HepG2 (cell line): ENCODE measurements at regions not wholly inside any gene's neighbourhood (a gene's known extent, or its start where the extent isn't known, plus 50 kb on each side); places are given as distances from the start of the nearest gene placed in this dataset.

Experiments
- ATAC-seq: fragments of 200-7000 bp; cut with Tn5 transposase; 3 replicates; pipeline ENCODE4 v1.9.1; 2020; ENCODE audit warnings: mild to moderate bottlenecking, moderate library complexity
- BruUV-seq: library from RNA; stranded (reverse); fragments of 400-500 nt; replicated peaks from 2 replicates; lab custom pipeline; 2021; lab: Mats Ljungman, UMichigan
- CTCF ChIA-PET: fragments of 300-600 bp; formaldehyde crosslinking; extraction: SDS; loops from one replicate; lab custom pipeline; 2021; ENCODE audit warnings: low total read pairs, inconsistent platforms, low intra/inter-chr PET ratio; lab: Yijun Ruan, JAX
- POLR2A ChIA-PET: fragments of 350-600 bp; sonication (Branson Sonifier 250); formaldehyde crosslinking; loops from one replicate; lab custom pipeline; 2020; ENCODE audit warnings: antibody characterized with exemption, inconsistent platforms; lab: Yijun Ruan, JAX
- DNase-seq: peaks from one replicate; pipeline ENCODE4 v3.0.0-alpha.2; 2015; ENCODE audit warnings: low spot score
- FAIRE-seq: peaks from 3 replicates; lab custom pipeline; 2011; peaks lifted over from hg19 to GRCh38; lab: Jason Lieb, UNC
- H2AFZ ChIP-seq: one replicate; pipeline ENCODE4 v1.6.1; 2011; ENCODE audit warnings: low read length, inconsistent platforms
- H3K27ac ChIP-seq: fragments of 300-600 bp; 3 replicates; pipeline ENCODE4 v1.8.0; 2011; ENCODE audit warnings: mixed run types, mild to moderate bottlenecking, mixed read lengths, low read length, inconsistent platforms; ENCODE audit not compliant: insufficient read depth; ENCODE audit errors: extremely low read length
- H3K27me3 ChIP-seq, 2 experiments: fragments of 200-600 bp in 1 of 2; 2 replicates in 1 of 2; 3 replicates in 1 of 2; pipeline versions ENCODE4 v1.6.0 to v1.8.0; 2011; ENCODE audit warnings: low read length in 2 of 2, mild to moderate bottlenecking in 2 of 2, moderate library complexity in 2 of 2, inconsistent platforms in 1 of 2; ENCODE audit not compliant: insufficient read depth in 2 of 2, control insufficient read depth in 1 of 2
- H3K36me3 ChIP-seq, 2 experiments: fragments of 200-600 bp in 1 of 2; replicated peaks in 1 of 2; 2 replicates in 1 of 2; 3 replicates in 1 of 2; pipeline versions ENCODE4 v1.5.1 to v1.8.0; 2011; ENCODE audit warnings: low read length in 2 of 2, inconsistent platforms in 1 of 2; ENCODE audit not compliant: insufficient read depth in 2 of 2, control insufficient read depth in 1 of 2
- H3K4me1 ChIP-seq: 2 replicates; pipeline ENCODE4 v1.5.1; 2012; ENCODE audit warnings: low read length, inconsistent platforms; ENCODE audit not compliant: insufficient read depth
- H3K4me2 ChIP-seq: 2 replicates; pipeline ENCODE4 v1.6.0; 2011; ENCODE audit warnings: low read depth, low read length, inconsistent platforms
- H3K4me3 ChIP-seq, 3 experiments: fragments of 200-600 bp in 1 of 3; sonication (generic), shearing (Covaris generic) in 1 of 3; replicated peaks in 1 of 3; 2 replicates each; pipeline ENCODE4 v1.5.1; 2011 to 2016; ENCODE audit warnings: low read length in 3 of 3, inconsistent platforms in 2 of 3, low read depth in 2 of 3, mild to moderate bottlenecking in 2 of 3, control low read depth in 1 of 3, mixed read lengths in 1 of 3; ENCODE audit not compliant: insufficient read depth in 1 of 3
- H3K79me2 ChIP-seq: one replicate; pipeline ENCODE4 v1.6.1; 2011; ENCODE audit warnings: low read length, inconsistent platforms; ENCODE audit not compliant: insufficient read depth
- H3K9ac ChIP-seq: 2 replicates; pipeline ENCODE4 v1.6.0; 2011; ENCODE audit warnings: mild to moderate bottlenecking, low read depth, low read length, inconsistent platforms; ENCODE audit not compliant: insufficient read depth
- H3K9me3 ChIP-seq: 2 replicates; pipeline ENCODE4 v1.5.1; 2012; ENCODE audit warnings: mild to moderate bottlenecking, low read length
- H4K20me1 ChIP-seq: 2 replicates; pipeline ENCODE4 v1.6.0; 2011; ENCODE audit warnings: inconsistent platforms, mild to moderate bottlenecking, low read length, moderate library complexity; ENCODE audit not compliant: insufficient read depth
- CENPX ChIP-seq: sonication (generic); formaldehyde crosslinking; IDR thresholded peaks from 2 replicates; pipeline ENCODE4 v1.9.0; 2021; ENCODE audit warnings: mild to moderate bottlenecking, missing genetic modification reagents, moderate library complexity
- FIP1L1 ChIP-seq: fragments of 200-400 bp; formaldehyde crosslinking; IDR thresholded peaks from 2 replicates; pipeline ENCODE4 v1.6.1; 2018; ENCODE audit warnings: low read depth, mild to moderate bottlenecking, low read length, moderate library complexity, borderline replicate concordance; ENCODE audit not compliant: insufficient read depth
- HDAC6 ChIP-seq: fragments of 200-600 bp; sonication (generic); IDR thresholded peaks from 2 replicates; pipeline ENCODE4 v1.7.0; 2017; ENCODE audit warnings: mild to moderate bottlenecking, antibody characterized with exemption, low read length, low read depth
- NCOA2 ChIP-seq: sonication (generic); formaldehyde crosslinking; IDR thresholded peaks from 2 replicates; pipeline ENCODE4 v1.8.0; 2022; ENCODE audit warnings: inconsistent platforms
- SAFB2 ChIP-seq: sonication (generic); formaldehyde crosslinking; IDR thresholded peaks from 2 replicates; pipeline ENCODE4 v1.5.1; 2020; ENCODE audit warnings: missing genetic modification reagents, low read depth, mild to moderate bottlenecking, borderline replicate concordance
- SPEN ChIP-seq: sonication (generic); formaldehyde crosslinking; IDR thresholded peaks from 2 replicates; pipeline ENCODE4 v1.5.1; 2020; ENCODE audit warnings: low read depth, mild to moderate bottlenecking, missing genetic modification reagents
- SRF ChIP-seq: IDR thresholded peaks from 2 replicates; pipeline ENCODE4 v1.6.1; 2011; ENCODE audit warnings: mild to moderate bottlenecking, low read depth, low read length, moderate library complexity
- ZKSCAN8 ChIP-seq: IDR thresholded peaks from 2 replicates; pipeline ENCODE4 v1.6.1; 2016; ENCODE audit warnings: borderline replicate concordance, missing genetic modification reagents, missing compliant biosample characterization
- ZNF280D ChIP-seq: sonication (generic); formaldehyde crosslinking; IDR thresholded peaks from 2 replicates; pipeline ENCODE4 v1.5.1; 2020; ENCODE audit warnings: mild to moderate bottlenecking, missing genetic modification reagents
- ZNF550 ChIP-seq: sonication (generic); formaldehyde crosslinking; IDR thresholded peaks from 2 replicates; pipeline ENCODE4 v1.4.0; 2020; ENCODE audit warnings: mild to moderate bottlenecking, missing genetic modification reagents, borderline replicate concordance
- ZNF567 ChIP-seq: sonication (generic); formaldehyde crosslinking; IDR thresholded peaks from 2 replicates; pipeline ENCODE4 v1.8.1; 2023; ENCODE audit warnings: mild to moderate bottlenecking, missing genetic modification reagents, borderline replicate concordance
- ZSCAN22 ChIP-seq: sonication (generic); formaldehyde crosslinking; IDR thresholded peaks from 2 replicates; pipeline ENCODE4 v1.4.0; 2020; ENCODE audit warnings: mild to moderate bottlenecking, missing genetic modification reagents
- WGBS: methylation state at CpG from one replicate; pipeline ENCODE4 v1.1.6; 2017; ENCODE audit warnings: low lambda C conversion rate; 5-methylcytosine and 5-hydroxymethylcytosine counted together
- in situ Hi-C: cut with HindIII; loops from 2 replicates; pipeline ENCODE4 v1.10.0; 2017; ENCODE audit warnings: low pct_unique_long_range_greater_than_20kb; ENCODE audit not compliant: extremely low pct_ligation_motif_present
- intact Hi-C: fragments of 100-400 bp; cut with micrococcal nuclease; formaldehyde crosslinking; loops from one replicate; pipeline ENCODE4 v1.10.0; 2022; ENCODE audit not compliant: unreplicated experiment

DNA sequence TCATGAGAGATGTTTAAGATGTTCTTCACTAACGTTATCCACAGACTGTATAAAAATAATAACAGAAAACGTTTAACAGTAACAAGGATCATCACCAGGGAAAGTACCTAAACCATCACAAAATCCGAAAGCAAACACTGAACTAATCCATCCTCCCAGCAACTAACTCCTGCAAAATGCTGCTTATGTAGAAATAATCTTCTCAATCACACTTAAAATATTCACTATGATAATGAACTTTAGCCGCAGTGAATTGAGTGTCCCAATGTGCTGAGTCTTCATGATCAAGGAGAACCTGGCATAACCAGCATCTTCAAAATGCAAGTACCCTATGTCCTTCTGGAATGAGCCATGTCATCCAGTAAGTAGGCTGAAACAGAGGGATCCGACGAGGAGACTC is 166.1 kb downstream of the LTN1 start:
- Histone ChIP-seq H3K9me3 (no peaks in the 10 kb centered on the region), H3K36me3 (no peaks in the 10 kb centered on the region), H3K4me1 (no peaks in the 10 kb centered on the region), H3K27me3 (no peaks in the 10 kb centered on the region), H2AFZ (no peak overlapping the region)
- no TSS peak for BruUV-seq
- POLR2A ChIA-PET: no interaction called here
- no peak for FAIRE-seq
- no peak for DNase-seq
- TF ChIP-seq NCOA2 (CRISPR knock-in tag) (no peak), HDAC6 (no peak), ZSCAN22 (CRISPR knock-in tag) (no peak), SPEN (CRISPR knock-in tag) (no peak), SAFB2 (CRISPR knock-in tag) (no peak), ZKSCAN8 (CRISPR knock-in tag) (no peak), SRF (no peak), CENPX (no peak), ZNF550 (CRISPR knock-in tag) (no peak), ZNF567 (CRISPR knock-in tag) (no peak), ZNF280D (CRISPR knock-in tag) (no peak), FIP1L1 (no peak)
- TF ChIP-seq, all 625 proteins: peak for 0
- Histone ChIP-seq H3K79me2 (no peaks in the 10 kb centered on the region), H3K9ac (no peak overlapping the region), H3K4me3 (no peak overlapping the region), H3K27ac (no peak overlapping the region), H3K4me2 (no peak overlapping the region), H4K20me1 (no peaks in the 10 kb centered on the region)
- in situ Hi-C loops: no loop called here
- no peak for ATAC-seq
- CTCF ChIA-PET: no interaction called here
- intact Hi-C loops: no loop called here
- WGBS: 36% methylated on average over 6 of the region's 6 CpGs
